DOHH2 (cell line): ENCODE measurements at regions not wholly inside any gene's neighbourhood (a gene's known extent, or its start where the extent isn't known, plus 50 kb on each side); places are given as distances from the start of the nearest gene placed in this dataset.

Experiments
- H3F3A ChIP-seq: fragments of 200-600 bp; sonication (generic), shearing (Covaris generic); 2 replicates; pipeline ENCODE4 v1.6.0; 2016; ENCODE audit warnings: antibody characterized with exemption, mild to moderate bottlenecking; ENCODE audit not compliant: control insufficient read depth, insufficient read depth
- H3K27ac ChIP-seq: fragments of 200-600 bp; sonication (generic); 2 replicates; pipeline ENCODE4 v1.5.1; 2014; ENCODE audit warnings: low read depth, mild to moderate bottlenecking, low read length, moderate library complexity
- H3K27me3 ChIP-seq: fragments of 200-600 bp; sonication (generic); 2 replicates; pipeline ENCODE4 v1.6.1; 2014; ENCODE audit warnings: mild to moderate bottlenecking, low read length, mixed read lengths; ENCODE audit not compliant: control insufficient read depth
- H3K36me3 ChIP-seq: fragments of 200-600 bp; sonication (generic); 2 replicates; pipeline ENCODE4 v1.6.1; 2014; ENCODE audit warnings: mild to moderate bottlenecking, low read length, moderate library complexity, mixed read lengths; ENCODE audit not compliant: control insufficient read depth
- H3K4me1 ChIP-seq: fragments of 200-600 bp; sonication (generic); 2 replicates; pipeline ENCODE4 v1.6.1; 2014; ENCODE audit warnings: mild to moderate bottlenecking, low read length, mixed read lengths; ENCODE audit not compliant: control insufficient read depth
- H3K4me2 ChIP-seq: fragments of 200-600 bp; sonication (generic); 2 replicates; pipeline ENCODE4 v1.6.0; 2014; ENCODE audit warnings: mild to moderate bottlenecking, low read length, moderate library complexity
- H3K4me3 ChIP-seq: fragments of 200-600 bp; sonication (generic); 2 replicates; pipeline ENCODE4 v1.5.1; 2014; ENCODE audit warnings: mild to moderate bottlenecking, low read length, mixed read lengths
- H3K79me2 ChIP-seq: fragments of 200-600 bp; sonication (generic); 2 replicates; pipeline ENCODE4 v1.6.1; 2014; ENCODE audit warnings: mild to moderate bottlenecking, low read length, mixed read lengths; ENCODE audit not compliant: control insufficient read depth
- H3K9me2 ChIP-seq: fragments of 200-600 bp; sonication (generic); replicated peaks from 2 replicates; pipeline ENCODE4 v1.6.1; 2014; ENCODE audit warnings: mild to moderate bottlenecking, low read length, mixed read lengths; ENCODE audit not compliant: control insufficient read depth
- H3K9me3 ChIP-seq: fragments of 200-600 bp; sonication (generic); 2 replicates; pipeline ENCODE4 v1.6.1; 2014; ENCODE audit warnings: antibody characterized with exemption, low read length, mixed read lengths; ENCODE audit not compliant: control insufficient read depth, insufficient read depth
- H4K20me1 ChIP-seq: fragments of 200-600 bp; sonication (generic); 2 replicates; pipeline ENCODE4 v1.6.0; 2014; ENCODE audit warnings: low read depth, mild to moderate bottlenecking, antibody characterized with exemption, low read length, moderate library complexity; ENCODE audit not compliant: control insufficient read depth, insufficient read depth
- CTCF ChIP-seq: fragments of 200-600 bp; sonication (generic); IDR thresholded peaks from one replicate; pipeline ENCODE4 v1.5.1; 2014; ENCODE audit warnings: antibody characterized with exemption, mild to moderate bottlenecking, low read depth, low read length; ENCODE audit not compliant: poor library complexity, severe bottlenecking
- EZH2phosphoT487 ChIP-seq: fragments of 200-600 bp; sonication (generic); IDR thresholded peaks from 2 replicates; pipeline ENCODE4 v1.6.1; 2017; ENCODE audit warnings: borderline replicate concordance, mild to moderate bottlenecking, antibody characterized with exemption, low read length, moderate library complexity, mixed read lengths

DNA sequence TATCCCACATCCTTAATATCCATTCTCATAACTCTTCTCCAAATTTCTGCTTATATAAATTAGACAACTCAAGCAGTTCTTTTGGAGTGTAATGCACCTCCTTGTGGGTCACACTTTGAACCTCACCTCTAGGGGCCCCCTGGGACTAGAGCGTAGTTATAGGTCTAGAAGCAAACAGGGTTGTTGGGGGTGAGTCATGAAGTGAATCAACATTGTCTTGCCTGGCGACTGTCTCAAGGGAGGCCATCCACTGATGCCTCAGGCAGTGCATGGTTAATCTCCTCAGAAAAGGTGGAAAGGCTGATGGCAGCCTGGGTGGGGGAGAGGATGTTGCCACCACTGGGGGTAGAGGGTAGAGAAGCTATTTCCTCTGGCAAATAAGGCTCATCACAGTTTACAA, 129.1 kb downstream of the TNFRSF21 start:
- no peaks in the 10 kb centered on the region for H3K79me2 ChIP-seq
- no peak overlapping the region for H3K4me2 ChIP-seq
- no peaks in the 10 kb centered on the region for H3K36me3 ChIP-seq
- H3F3A ChIP-seq = no peaks in the 10 kb centered on the region
- no peaks in the 10 kb centered on the region for H3K4me1 ChIP-seq
- no peak overlapping the region for H3K4me3 ChIP-seq
- TF ChIP-seq EZH2phosphoT487 = no peak
- TF ChIP-seq CTCF = no peak
- H3K9me3 ChIP-seq = no peaks in the 10 kb centered on the region
- H3K9me2 ChIP-seq = no peaks in the 10 kb centered on the region
- H3K27ac ChIP-seq = no peak overlapping the region
- no peaks in the 10 kb centered on the region for H3K27me3 ChIP-seq
- no peaks in the 10 kb centered on the region for H4K20me1 ChIP-seq

- no peaks in the 10 kb centered on the region for H4K20me1 ChIP-seq
- no peaks in the 10 kb centered on the region for H3K9me3 ChIP-seq
- no peaks in the 10 kb centered on the region for H3K27me3 ChIP-seq
- no peaks in the 10 kb centered on the region for H3K36me3 ChIP-seq
- no peaks in the 10 kb centered on the region for H3F3A ChIP-seq
- H3K4me2 ChIP-seq = no peak overlapping the region
- no peaks in the 10 kb centered on the region for H3K4me1 ChIP-seq
- H3K79me2 ChIP-seq = no peaks in the 10 kb centered on the region
- H3K4me3 ChIP-seq = no peak overlapping the region
- H3K27ac ChIP-seq = no peak overlapping the region
- H3K9me2 ChIP-seq = no peaks in the 10 kb centered on the region
- TF ChIP-seq EZH2phosphoT487 = no peak
- no peak for TF ChIP-seq CTCF
Observed at GRCh38 chr6:47179286-47179685, 130.4 kb downstream of the TNFRSF21 start.

- Histone ChIP-seq H3K9me2 (no peaks in the 10 kb centered on the region), H3K4me2 (no peak overlapping the region), H3K4me3 (no peak overlapping the region), H3K9me3 (no peaks in the 10 kb centered on the region), H3K27me3 (no peaks in the 10 kb centered on the region), H3K36me3 (no peaks in the 10 kb centered on the region), H3K4me1 (no peaks in the 10 kb centered on the region), H3F3A (no peaks in the 10 kb centered on the region), H4K20me1 (no peaks in the 10 kb centered on the region), H3K27ac (no peak overlapping the region), H3K79me2 (no peaks in the 10 kb centered on the region)
- no peak for TF ChIP-seq EZH2phosphoT487
- TF ChIP-seq CTCF = no peak
Observed at GRCh38 chr6:47175656-47176055, 133.5 kb upstream of the ADGRF1 start.
